GM12878 (cell line): ENCODE measurements at regions not wholly inside any gene's neighbourhood (a gene's known extent, or its start where the extent isn't known, plus 50 kb on each side); places are given as distances from the start of the nearest gene placed in this dataset.

Source experiments
- ATAC-seq: fragments of 200-7000 bp; cut with Tn5 transposase; 3 replicates; pipeline ENCODE4 v1.9.1; 2020; ENCODE audit warnings: mild to moderate bottlenecking, moderate library complexity
- BruUV-seq: library from RNA; stranded (reverse); fragments of 400-500 nt; replicated peaks from 2 replicates; lab custom pipeline; 2021; lab: Mats Ljungman, UMichigan
- CTCF ChIA-PET: fragments of 300-600 bp; sonication (Branson Sonifier 250); formaldehyde crosslinking; extraction: SDS; loops from one replicate; lab custom pipeline; 2021; ENCODE audit warnings: inconsistent platforms; lab: Yijun Ruan, JAX
- POLR2A ChIA-PET: fragments of 350-600 bp; formaldehyde crosslinking; extraction: SDS; loops from one replicate; lab custom pipeline; 2021; ENCODE audit warnings: inconsistent platforms; lab: Charles Lee
- RAD21 ChIA-PET: fragments of 300-600 bp; sonication (Branson Sonifier 250); formaldehyde crosslinking; loops from one replicate; lab custom pipeline; 2023; ENCODE audit warnings: antibody characterized with exemption; ENCODE audit not compliant: unreplicated experiment; lab: Charles Lee
- SMC1A ChIA-PET: fragments of 300-600 bp; sonication (Branson Sonifier 250); formaldehyde crosslinking; loops from one replicate; lab custom pipeline; 2023; ENCODE audit not compliant: unreplicated experiment, uncharacterized antibody; lab: Charles Lee
- DNase-seq: peaks from one replicate; pipeline ENCODE4 v3.0.0-alpha.2; 2011; ENCODE audit warnings: low read depth, low spot score
- FAIRE-seq: peaks from 3 replicates; lab custom pipeline; 2011; peaks lifted over from hg19 to GRCh38; lab: Jason Lieb, UNC
- H2AFZ ChIP-seq: 2 replicates; pipeline ENCODE4 v1.6.0; 2011; ENCODE audit warnings: low read depth, low read length, control low read depth; ENCODE audit not compliant: control insufficient read depth
- H3K27ac ChIP-seq: 2 replicates; pipeline ENCODE4 v1.5.1; 2011; ENCODE audit warnings: control low read depth; ENCODE audit not compliant: control insufficient read depth, insufficient read depth
- H3K27me3 ChIP-seq, 2 experiments: replicated peaks in 1 of 2; 2 replicates each; pipeline versions ENCODE4 v1.6.0 to v1.6.1; 2011; ENCODE audit warnings: low read length in 1 of 2; ENCODE audit not compliant: control insufficient read depth in 2 of 2, insufficient read depth in 2 of 2
- H3K36me3 ChIP-seq, 2 experiments: 2 replicates each; pipeline ENCODE4 v1.5.1; 2011; ENCODE audit warnings: low read length in 1 of 2; ENCODE audit not compliant: control insufficient read depth in 2 of 2, insufficient read depth in 2 of 2
- H3K4me1 ChIP-seq: 2 replicates; pipeline ENCODE4 v1.6.1; 2011; ENCODE audit warnings: mild to moderate bottlenecking, low read length, moderate library complexity, mixed read lengths; ENCODE audit not compliant: control insufficient read depth, insufficient read depth
- H3K4me2 ChIP-seq: 2 replicates; pipeline ENCODE4 v1.6.0; 2011; ENCODE audit warnings: control low read depth; ENCODE audit not compliant: control insufficient read depth, insufficient read depth
- H3K4me3 ChIP-seq: fragments of 200-600 bp; sonication (generic); 2 replicates; pipeline ENCODE4 v1.5.1; 2016
- H3K79me2 ChIP-seq: 2 replicates; pipeline ENCODE4 v1.6.0; 2011; ENCODE audit warnings: low read length; ENCODE audit not compliant: control insufficient read depth, insufficient read depth
- H3K9ac ChIP-seq: 2 replicates; pipeline ENCODE4 v1.8.0; 2011; ENCODE audit warnings: low read length, control low read depth, mixed read lengths; ENCODE audit not compliant: control insufficient read depth, insufficient read depth
- H3K9me3 ChIP-seq: replicated peaks from 3 replicates; pipeline ENCODE4 v1.5.1; 2011; ENCODE audit warnings: mild to moderate bottlenecking, low read length; ENCODE audit not compliant: control insufficient read depth, insufficient read depth
- H4K20me1 ChIP-seq: 2 replicates; pipeline ENCODE4 v1.6.0; 2011; ENCODE audit not compliant: control insufficient read depth, insufficient read depth
- BACH1 ChIP-seq: fragments of 450-650 bp; IDR thresholded peaks from 2 replicates; pipeline ENCODE4 v1.6.1; 2017; ENCODE audit warnings: mild to moderate bottlenecking, borderline replicate concordance
- BCL11A ChIP-seq: IDR thresholded peaks from 2 replicates; pipeline ENCODE4 v1.6.1; 2011; ENCODE audit warnings: low read depth, low read length
- IKZF2 ChIP-seq, 2 experiments: fragments of 450-650 bp; IDR thresholded peaks; 2 replicates each; pipeline ENCODE4 v1.6.1; 2017; ENCODE audit warnings: mild to moderate bottlenecking in 2 of 2, moderate library complexity in 2 of 2
- MYC ChIP-seq: IDR thresholded peaks from 2 replicates; pipeline ENCODE4 v1.6.1; 2011; ENCODE audit warnings: mild to moderate bottlenecking, low read length, moderate library complexity, inconsistent platforms; ENCODE audit not compliant: insufficient read depth, insufficient replicate concordance, insufficient read length, severe bottlenecking
- PML ChIP-seq: IDR thresholded peaks from 2 replicates; pipeline ENCODE4 v1.6.1; 2012; ENCODE audit warnings: low read length, inconsistent platforms
- ZNF24 ChIP-seq: fragments of 450-650 bp; IDR thresholded peaks from 2 replicates; pipeline ENCODE4 v1.6.1; 2017; ENCODE audit warnings: antibody characterized with exemption, mild to moderate bottlenecking
- ZNF687 ChIP-seq: fragments of 450-650 bp; IDR thresholded peaks from 2 replicates; pipeline ENCODE4 v1.6.1; 2017; ENCODE audit warnings: mild to moderate bottlenecking, moderate library complexity
- in situ Hi-C: fragments of 300-500 bp; cut with MboI; formaldehyde crosslinking; loops from 9 replicates; pipeline ENCODE4 v1.14.3; 2018; ENCODE audit warnings: mixed read lengths
- intact Hi-C: fragments of 100-400 bp; cut with micrococcal nuclease; formaldehyde crosslinking; loops from one replicate; pipeline ENCODE4 v1.14.2; 2022; ENCODE audit not compliant: unreplicated experiment

- TF ChIP-seq BCL11A (no peak), PML (no peak), ZNF24 (no peak), BACH1 (no peak)
- TF ChIP-seq, all 136 proteins: peak for 0
Measured at GRCh38 chr21:16370186-16370585, 640.4 kb downstream of the USP25 start (continued).

- CTCF ChIA-PET, result no interaction called here
- H3K9ac ChIP-seq, result no peak overlapping the region
- TF ChIP-seq IKZF2 (IDR thresholded peaks at IDR 0.05) (no peak), BCL11A (no peak), ZNF687 (no peak), MYC (no peak)
- TF ChIP-seq, all 136 proteins: peak for 0
- SMC1A ChIA-PET, result no interaction called here
- intact Hi-C loops, result no loop called here
- no peaks in the 10 kb centered on the region for H3K9me3 ChIP-seq
- DNase-seq, result no peak
- POLR2A ChIA-PET, result no interaction called here
- H3K4me3 ChIP-seq, result no peak overlapping the region
- no peaks in the 10 kb centered on the region for H4K20me1 ChIP-seq
- H3K27me3 ChIP-seq, result no peaks in the 10 kb centered on the region
- no peak overlapping the region for H3K4me2 ChIP-seq
- RAD21 ChIA-PET, result no interaction called here
- BruUV-seq, result no TSS peak
- no peak overlapping the region for H2AFZ ChIP-seq
- no peak for FAIRE-seq
- no peak overlapping the region for H3K27ac ChIP-seq
- in situ Hi-C loops, result no loop called here
- no peaks in the 10 kb centered on the region for H3K79me2 ChIP-seq
- no peaks in the 10 kb centered on the region for H3K4me1 ChIP-seq
- no peak for ATAC-seq
- H3K36me3 ChIP-seq, result no peaks in the 10 kb centered on the region
Measured at GRCh38 chr21:16372586-16372985, 642.8 kb downstream of the USP25 start.
